Bronchial epithelial cell (primary cell): ENCODE measurements at regions not wholly inside any gene's neighbourhood (a gene's known extent, or its start where the extent isn't known, plus 50 kb on each side); places are given as distances from the start of the nearest gene placed in this dataset.

Source experiments
- DNase-seq: peaks from one replicate; pipeline ENCODE4 v3.0.0-alpha.2; 2010; ENCODE audit warnings: low read depth
- FAIRE-seq: peaks from 2 replicates; lab custom pipeline; 2011; peaks lifted over from hg19 to GRCh38; lab: Jason Lieb, UNC
- H3K27me3 ChIP-seq: 2 replicates; pipeline ENCODE4 v1.5.1; 2011; ENCODE audit warnings: low read length; ENCODE audit not compliant: control insufficient read depth, insufficient read depth
- H3K36me3 ChIP-seq: 2 replicates; pipeline ENCODE4 v1.5.1; 2011; ENCODE audit warnings: low read length; ENCODE audit not compliant: control insufficient read depth, insufficient read depth
- H3K4me3 ChIP-seq: 2 replicates; pipeline ENCODE4 v1.5.1; 2011; ENCODE audit warnings: mild to moderate bottlenecking, low read depth, low read length, control low read depth
- TF ChIP-seq, protein P1 (sequence below): IDR thresholded peaks from 2 replicates; pipeline ENCODE4 v1.5.1; 2011; ENCODE audit warnings: mild to moderate bottlenecking, moderate library complexity, low read length, control low read depth, inconsistent platforms; ENCODE audit not compliant: insufficient read depth, severe bottlenecking

DNA sequence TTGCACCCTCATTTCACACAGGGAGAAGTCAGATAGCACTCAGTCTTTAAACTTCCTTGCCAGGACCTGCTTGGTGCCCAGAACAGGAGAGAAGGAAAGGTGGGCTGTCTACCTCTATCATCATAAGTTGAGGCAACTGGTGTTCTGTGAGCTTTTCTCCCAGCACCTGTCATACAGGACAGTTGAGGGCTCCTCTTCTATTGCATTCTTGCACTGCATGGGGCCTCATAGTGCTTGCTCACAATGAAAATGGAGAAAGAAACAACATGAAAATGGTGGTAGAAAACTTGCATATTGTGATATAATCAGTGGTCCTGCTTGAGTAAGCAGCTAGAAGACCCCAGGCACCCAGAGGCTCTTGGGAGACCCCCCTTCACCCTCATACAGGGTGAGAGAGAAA, 311.7 kb upstream of the GOLIM4 start:
- FAIRE-seq = no peak

DNA sequence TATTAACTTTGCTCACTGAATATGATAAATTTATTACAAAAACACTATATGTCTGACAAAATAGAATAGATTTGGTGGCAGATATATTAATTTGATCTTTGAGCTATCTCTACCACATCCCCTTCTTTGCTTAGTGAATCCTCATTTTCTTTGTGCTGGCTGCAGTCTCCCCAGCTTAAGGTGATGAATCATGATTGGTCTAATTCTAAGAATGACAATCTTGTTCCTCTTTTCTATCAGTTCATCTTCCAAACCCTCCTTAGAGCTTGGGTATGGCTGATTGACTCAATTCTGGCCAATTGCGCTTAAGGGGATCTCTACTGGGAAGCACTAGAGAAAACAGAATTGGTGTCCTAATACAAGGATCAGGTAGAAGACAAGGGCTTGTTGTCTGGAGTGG, 309.6 kb upstream of the GOLIM4 start:
- DNase-seq (no peak), FAIRE-seq (no peak)
- TF ChIP-seq, protein P1, sequence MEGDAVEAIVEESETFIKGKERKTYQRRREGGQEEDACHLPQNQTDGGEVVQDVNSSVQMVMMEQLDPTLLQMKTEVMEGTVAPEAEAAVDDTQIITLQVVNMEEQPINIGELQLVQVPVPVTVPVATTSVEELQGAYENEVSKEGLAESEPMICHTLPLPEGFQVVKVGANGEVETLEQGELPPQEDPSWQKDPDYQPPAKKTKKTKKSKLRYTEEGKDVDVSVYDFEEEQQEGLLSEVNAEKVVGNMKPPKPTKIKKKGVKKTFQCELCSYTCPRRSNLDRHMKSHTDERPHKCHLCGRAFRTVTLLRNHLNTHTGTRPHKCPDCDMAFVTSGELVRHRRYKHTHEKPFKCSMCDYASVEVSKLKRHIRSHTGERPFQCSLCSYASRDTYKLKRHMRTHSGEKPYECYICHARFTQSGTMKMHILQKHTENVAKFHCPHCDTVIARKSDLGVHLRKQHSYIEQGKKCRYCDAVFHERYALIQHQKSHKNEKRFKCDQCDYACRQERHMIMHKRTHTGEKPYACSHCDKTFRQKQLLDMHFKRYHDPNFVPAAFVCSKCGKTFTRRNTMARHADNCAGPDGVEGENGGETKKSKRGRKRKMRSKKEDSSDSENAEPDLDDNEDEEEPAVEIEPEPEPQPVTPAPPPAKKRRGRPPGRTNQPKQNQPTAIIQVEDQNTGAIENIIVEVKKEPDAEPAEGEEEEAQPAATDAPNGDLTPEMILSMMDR = no peak
- Histone ChIP-seq H3K27me3 (no peaks in the 10 kb centered on the region), H3K36me3 (no peaks in the 10 kb centered on the region), H3K4me3 (no peak overlapping the region)

More for the DNA sequence above, 311.7 kb upstream of the GOLIM4 start:
- TF ChIP-seq, protein P1 = no peak
- no peak overlapping the region for H3K4me3 ChIP-seq
- no peaks in the 10 kb centered on the region for H3K27me3 ChIP-seq
- H3K36me3 ChIP-seq = no peaks in the 10 kb centered on the region
- no peak for DNase-seq

DNA sequence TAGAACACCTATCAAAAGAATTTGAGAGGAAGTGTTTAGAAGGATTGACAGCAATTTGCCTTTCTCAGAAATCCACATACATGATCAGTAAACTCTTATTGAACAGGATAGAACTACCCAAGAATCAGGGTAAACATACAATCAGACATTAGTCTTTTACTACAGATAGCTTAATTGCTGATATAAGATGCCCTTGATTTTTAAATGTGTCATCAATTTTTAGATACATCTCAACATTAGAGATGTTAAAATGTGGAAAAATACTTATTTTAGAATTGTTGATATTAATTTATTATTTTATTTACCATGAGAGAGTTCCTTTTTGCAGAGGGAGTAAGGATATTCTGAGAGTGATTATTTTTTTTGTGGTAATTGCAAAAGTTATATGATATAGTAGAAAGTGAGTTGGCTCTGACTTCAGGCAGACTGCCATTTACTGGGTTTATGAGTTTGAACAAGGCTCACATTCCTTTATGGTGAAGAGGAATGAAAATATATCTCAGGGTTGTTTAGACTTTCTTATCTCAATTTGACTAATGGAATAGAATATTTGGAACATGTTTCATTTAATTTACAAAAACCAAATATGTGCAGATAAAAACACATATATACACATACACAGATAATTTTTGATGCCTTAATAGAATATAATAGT, 302.8 kb upstream of the GOLIM4 start:
- TF ChIP-seq, protein P1 = no peak
- Histone ChIP-seq H3K27me3 (no peaks in the 10 kb centered on the region), H3K4me3 (no peak overlapping the region), H3K36me3 (no peaks in the 10 kb centered on the region)
- FAIRE-seq = no peak
- peak; percentile 15 for DNase-seq

DNA sequence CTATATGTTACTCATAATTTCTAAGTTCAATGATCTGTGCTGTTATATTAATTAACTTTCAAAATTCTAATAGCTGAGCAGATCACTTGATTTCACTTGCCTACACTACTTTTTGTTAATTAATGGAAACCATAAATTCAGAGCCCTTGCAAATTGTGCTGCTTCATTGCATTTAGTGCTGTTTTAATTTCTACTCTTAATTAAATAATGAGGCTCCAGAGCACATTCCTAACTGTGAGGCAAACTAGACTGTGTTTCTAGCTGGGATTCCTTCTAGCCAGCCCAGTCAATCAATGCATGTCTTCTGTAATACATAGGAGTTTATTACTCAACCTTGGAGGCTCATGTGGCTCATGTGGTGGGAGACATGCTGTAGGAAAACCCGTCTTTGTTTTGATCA, 301.1 kb upstream of the GOLIM4 start:
- DNase-seq (no peak), FAIRE-seq (no peak)
- Histone ChIP-seq H3K4me3 (no peak overlapping the region), H3K27me3 (no peaks in the 10 kb centered on the region), H3K36me3 (no peaks in the 10 kb centered on the region)
- TF ChIP-seq, protein P1 = no peak

DNA sequence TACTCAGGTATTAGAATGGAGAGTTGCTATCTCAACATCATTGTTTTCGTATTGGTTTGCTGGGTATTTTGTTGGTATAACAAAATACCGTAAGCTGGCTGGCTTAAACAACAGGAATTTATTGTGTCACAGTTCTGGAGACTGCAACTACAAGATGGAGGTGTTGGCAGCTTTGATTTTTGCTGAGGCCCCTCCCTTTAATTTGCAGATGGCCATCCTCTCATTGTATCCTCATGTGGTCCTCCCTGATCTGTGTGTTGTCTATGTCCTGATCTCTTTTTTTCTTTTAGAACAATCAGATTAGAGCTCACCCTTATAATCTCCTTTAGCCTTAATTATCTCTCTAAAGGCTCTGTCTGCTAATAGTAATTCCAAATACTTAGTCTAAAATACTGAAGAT, 299.8 kb upstream of the GOLIM4 start:
- FAIRE-seq = no peak
- DNase-seq = no peak

DNA sequence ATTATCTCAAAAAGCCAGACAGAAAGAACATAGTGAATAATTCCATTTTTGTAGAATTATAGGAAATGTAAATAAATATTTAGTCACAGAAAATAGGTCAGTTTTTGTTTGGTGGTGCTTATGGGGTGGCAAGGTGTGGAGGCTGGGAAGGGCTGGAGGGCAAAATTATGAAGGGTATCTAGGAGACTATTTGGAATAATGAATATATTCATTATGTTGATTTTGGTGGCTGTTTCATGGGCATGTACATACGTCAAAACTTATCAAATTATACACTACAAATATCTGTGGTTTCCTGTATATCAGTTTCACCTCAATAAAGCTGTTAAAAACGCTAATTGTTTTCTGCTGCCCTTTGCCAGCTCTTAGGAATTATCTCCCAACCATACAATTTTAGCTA, 298.7 kb upstream of the GOLIM4 start:
- no peak for FAIRE-seq
- DNase-seq = no peak
- Histone ChIP-seq H3K36me3 (no peaks in the 10 kb centered on the region), H3K4me3 (no peak overlapping the region), H3K27me3 (no peaks in the 10 kb centered on the region)
- TF ChIP-seq, protein P1 = no peak

More for the DNA sequence above, 299.8 kb upstream of the GOLIM4 start:
- no peaks in the 10 kb centered on the region for H3K27me3 ChIP-seq
- no peak overlapping the region for H3K4me3 ChIP-seq
- TF ChIP-seq, protein P1 = no peak
- H3K36me3 ChIP-seq = no peaks in the 10 kb centered on the region
